ENCODE measurements at regions not wholly inside any gene's neighbourhood (a gene's known extent, or its start where the extent isn't known, plus 50 kb on each side); places are given as distances from the start of the nearest gene placed in this dataset.

GRCh38 chr2:12795851-12796250 lies 79.1 kb downstream of the TRIB2 start:
- no peak overlapping the region for H3K14ac ChIP-seq (ENCODE audit: low read length)
- peaks cover 0 to under 1% of the 10 kb centered on the region in 2 donors for H3K9me3 ChIP-seq (replicated peaks in 1 of 2; ENCODE audit: control insufficient read depth in 2 of 2, insufficient read depth in 1 of 2, low read depth in 1 of 2, low read length in 2 of 2)
- no peak overlapping the region for H2BK15ac ChIP-seq (ENCODE audit: low read length)
- H2AK5ac ChIP-seq (ENCODE audit: low read depth, low read length): no peak overlapping the region
- no peak overlapping the region for H3K4me2 ChIP-seq (ENCODE audit: insufficient read depth, low read length, poor library complexity, severe bottlenecking)
- H2BK120ac ChIP-seq (ENCODE audit: low read depth, low read length): no peak overlapping the region
- H3K27ac ChIP-seq (replicated peaks; ENCODE audit: low read length): no peak overlapping the region
- no peaks in the 10 kb centered on the region for H3K27me3 ChIP-seq (ENCODE audit: control insufficient read depth in 3 of 3, insufficient read depth in 3 of 3, low read depth in 1 of 3, low read length in 3 of 3)
- H4K8ac ChIP-seq (ENCODE audit: low read depth, low read length): no peak overlapping the region
- no peaks in the 10 kb centered on the region for H3K79me1 ChIP-seq (ENCODE audit: low read depth, low read length)
- no peak for DNase-seq (ENCODE audit: low spot score)
- no peak overlapping the region for H2BK5ac ChIP-seq (ENCODE audit: low read length)
- no peak overlapping the region for H3K18ac ChIP-seq (ENCODE audit: low read length)
- H3K4me1 ChIP-seq (ENCODE audit: control insufficient read depth in 2 of 2, insufficient read depth in 1 of 2, low read depth in 1 of 2, low read length in 2 of 2): peaks cover 4 to 14% of the 10 kb centered on the region in 2 donors
- H3K9ac ChIP-seq (ENCODE audit: low read depth, low read length, poor library complexity): no peak overlapping the region
- H3K4ac ChIP-seq (ENCODE audit: low read length): no peak overlapping the region
- H4K91ac ChIP-seq (ENCODE audit: low read depth, low read length, poor library complexity): no peak overlapping the region
- WGBS, 2 donors (ENCODE audit: extremely low coverage in 2 of 2, insufficient read length in 2 of 2, insufficient replicate concordance in 1 of 2): no CpG with 5 or more reads among the region's 2 CpGs
- no peak overlapping the region for H3K23ac ChIP-seq (ENCODE audit: low read depth, low read length, poor library complexity)
- H3K36me3 ChIP-seq (replicated peaks in 1 of 2; ENCODE audit: control insufficient read depth in 2 of 2, insufficient read depth in 2 of 2, low read length in 2 of 2): no peaks in the 10 kb centered on the region
- no peak overlapping the region for H2AFZ ChIP-seq (ENCODE audit: low read length)
- no peak overlapping the region for H3K4me3 ChIP-seq (ENCODE audit: low read length in 2 of 2)
- no peak overlapping the region for H2BK12ac ChIP-seq (ENCODE audit: low read length)

- Histone ChIP-seq H3K4me3 (ENCODE audit: low read length in 2 of 2) (no peak overlapping the region), H3K27ac (replicated peaks; ENCODE audit: low read length) (no peak overlapping the region), H3K27me3 (ENCODE audit: control insufficient read depth in 3 of 3, insufficient read depth in 3 of 3, low read depth in 1 of 3, low read length in 3 of 3) (no peaks in the 10 kb centered on the region), H2AK5ac (ENCODE audit: low read depth, low read length) (no peak overlapping the region), H3K18ac (ENCODE audit: low read length) (no peak overlapping the region), H2AFZ (ENCODE audit: low read length) (no peak overlapping the region), H2BK5ac (ENCODE audit: low read length) (no peak overlapping the region), H3K9ac (ENCODE audit: low read depth, low read length, poor library complexity) (no peak overlapping the region), H3K9me3 (replicated peaks in 1 of 2; ENCODE audit: control insufficient read depth in 2 of 2, insufficient read depth in 1 of 2, low read depth in 1 of 2, low read length in 2 of 2) (peaks cover 0 to 8% of the 10 kb centered on the region in 2 donors), H3K23ac (ENCODE audit: low read depth, low read length, poor library complexity) (no peak overlapping the region), H4K91ac (ENCODE audit: low read depth, low read length, poor library complexity) (no peak overlapping the region), H4K8ac (ENCODE audit: low read depth, low read length) (no peak overlapping the region), H3K79me1 (ENCODE audit: low read depth, low read length) (no peaks in the 10 kb centered on the region), H3K14ac (ENCODE audit: low read length) (no peak overlapping the region), H3K4me2 (ENCODE audit: insufficient read depth, low read length, poor library complexity, severe bottlenecking) (no peak overlapping the region), H2BK15ac (ENCODE audit: low read length) (no peak overlapping the region), H3K36me3 (replicated peaks in 1 of 2; ENCODE audit: control insufficient read depth in 2 of 2, insufficient read depth in 2 of 2, low read length in 2 of 2) (no peaks in the 10 kb centered on the region), H2BK12ac (ENCODE audit: low read length) (no peak overlapping the region), H2BK120ac (ENCODE audit: low read depth, low read length) (no peak overlapping the region), H3K4me1 (ENCODE audit: control insufficient read depth in 2 of 2, insufficient read depth in 1 of 2, low read depth in 1 of 2, low read length in 2 of 2) (peaks cover 4 to 14% of the 10 kb centered on the region in 2 donors), H3K4ac (ENCODE audit: low read length) (no peak overlapping the region)
- DNase-seq (ENCODE audit: low spot score): no peak
- WGBS, 2 donors (ENCODE audit: extremely low coverage in 2 of 2, insufficient read length in 2 of 2, insufficient replicate concordance in 1 of 2): no CpG with 5 or more reads among the region's 4 CpGs
These were observed 79.9 kb downstream of the TRIB2 start for GRCh38 chr2:12796657-12797056.

- no peak overlapping the region for H3K14ac ChIP-seq (ENCODE audit: low read length)
- H2AFZ ChIP-seq (ENCODE audit: low read length): no peak overlapping the region
- no peak overlapping the region for H3K4me2 ChIP-seq (ENCODE audit: insufficient read depth, low read length, poor library complexity, severe bottlenecking)
- H3K4ac ChIP-seq (ENCODE audit: low read length): no peak overlapping the region
- peaks cover 4 to 18% of the 10 kb centered on the region in 2 donors for H3K9me3 ChIP-seq (replicated peaks in 1 of 2; ENCODE audit: control insufficient read depth in 2 of 2, insufficient read depth in 1 of 2, low read depth in 1 of 2, low read length in 2 of 2)
- no peak overlapping the region for H2BK12ac ChIP-seq (ENCODE audit: low read length)
- H3K9ac ChIP-seq (ENCODE audit: low read depth, low read length, poor library complexity): no peak overlapping the region
- no peak overlapping the region for H3K4me3 ChIP-seq (ENCODE audit: low read length in 2 of 2)
- WGBS, 2 donors (ENCODE audit: extremely low coverage in 2 of 2, insufficient read length in 2 of 2, insufficient replicate concordance in 1 of 2): no CpG with 5 or more reads among the region's 3 CpGs
- H4K91ac ChIP-seq (ENCODE audit: low read depth, low read length, poor library complexity): no peak overlapping the region
- no peak overlapping the region for H3K27ac ChIP-seq (replicated peaks; ENCODE audit: low read length)
- H2BK120ac ChIP-seq (ENCODE audit: low read depth, low read length): no peak overlapping the region
- no peak overlapping the region for H3K23ac ChIP-seq (ENCODE audit: low read depth, low read length, poor library complexity)
- no peak overlapping the region for H2BK15ac ChIP-seq (ENCODE audit: low read length)
- no peak for DNase-seq (ENCODE audit: low spot score)
- H3K36me3 ChIP-seq (replicated peaks in 1 of 2; ENCODE audit: control insufficient read depth in 2 of 2, insufficient read depth in 2 of 2, low read length in 2 of 2): no peaks in the 10 kb centered on the region
- no peaks in the 10 kb centered on the region for H3K27me3 ChIP-seq (ENCODE audit: control insufficient read depth in 3 of 3, insufficient read depth in 3 of 3, low read depth in 1 of 3, low read length in 3 of 3)
- H3K79me1 ChIP-seq (ENCODE audit: low read depth, low read length): no peaks in the 10 kb centered on the region
- peaks cover 4 to 14% of the 10 kb centered on the region in 2 donors for H3K4me1 ChIP-seq (ENCODE audit: control insufficient read depth in 2 of 2, insufficient read depth in 1 of 2, low read depth in 1 of 2, low read length in 2 of 2)
- no peak overlapping the region for H4K8ac ChIP-seq (ENCODE audit: low read depth, low read length)
- H2AK5ac ChIP-seq (ENCODE audit: low read depth, low read length): no peak overlapping the region
- H3K18ac ChIP-seq (ENCODE audit: low read length): no peak overlapping the region
- H2BK5ac ChIP-seq (ENCODE audit: low read length): no peak overlapping the region
These were observed 81.1 kb downstream of the TRIB2 start for GRCh38 chr2:12797815-12798214.

GRCh38 chr2:12803607-12804006 lies 86.9 kb downstream of the TRIB2 start:
- Histone ChIP-seq H3K27ac (replicated peaks; ENCODE audit: low read length) (no peak overlapping the region), H3K36me3 (replicated peaks in 1 of 2; ENCODE audit: control insufficient read depth in 2 of 2, insufficient read depth in 2 of 2, low read length in 2 of 2) (no peaks in the 10 kb centered on the region), H4K91ac (ENCODE audit: low read depth, low read length, poor library complexity) (no peak overlapping the region), H2BK15ac (ENCODE audit: low read length) (no peak overlapping the region), H3K4ac (ENCODE audit: low read length) (no peak overlapping the region), H3K18ac (ENCODE audit: low read length) (no peak overlapping the region), H3K9ac (ENCODE audit: low read depth, low read length, poor library complexity) (no peak overlapping the region), H2BK120ac (ENCODE audit: low read depth, low read length) (no peak overlapping the region), H3K27me3 (ENCODE audit: control insufficient read depth in 3 of 3, insufficient read depth in 3 of 3, low read depth in 1 of 3, low read length in 3 of 3) (no peaks in the 10 kb centered on the region), H2AK5ac (ENCODE audit: low read depth, low read length) (no peak overlapping the region), H3K4me1 (ENCODE audit: control insufficient read depth in 2 of 2, insufficient read depth in 1 of 2, low read depth in 1 of 2, low read length in 2 of 2) (peaks cover 0 to 2% of the 10 kb centered on the region in 2 donors), H3K9me3 (replicated peaks in 1 of 2; ENCODE audit: control insufficient read depth in 2 of 2, insufficient read depth in 1 of 2, low read depth in 1 of 2, low read length in 2 of 2) (peaks cover 4 to 21% of the 10 kb centered on the region in 2 donors), H4K8ac (ENCODE audit: low read depth, low read length) (no peak overlapping the region), H3K23ac (ENCODE audit: low read depth, low read length, poor library complexity) (no peak overlapping the region), H2AFZ (ENCODE audit: low read length) (no peak overlapping the region), H3K14ac (ENCODE audit: low read length) (no peak overlapping the region), H2BK5ac (ENCODE audit: low read length) (no peak overlapping the region), H3K4me3 (ENCODE audit: low read length in 2 of 2) (no peak overlapping the region), H3K4me2 (ENCODE audit: insufficient read depth, low read length, poor library complexity, severe bottlenecking) (no peak overlapping the region), H2BK12ac (ENCODE audit: low read length) (no peak overlapping the region), H3K79me1 (ENCODE audit: low read depth, low read length) (no peaks in the 10 kb centered on the region)
- no peak for DNase-seq (ENCODE audit: low spot score)

Measured in neuronal stem cell (in vitro differentiated cells).